HL-60 (cell line): ENCODE measurements at regions not wholly inside any gene's neighbourhood (a gene's known extent, or its start where the extent isn't known, plus 50 kb on each side); places are given as distances from the start of the nearest gene placed in this dataset.

ENCODE experiments used
- DNase-seq, 2 experiments: peaks; one replicate each; pipeline ENCODE4 v3.0.0-alpha.2; 2010 to 2020; ENCODE audit warnings: low read depth in 1 of 2, low spot score in 1 of 2
- H3K27ac ChIP-seq: fragments of 250-450 bp; sonication (Bioruptor Pico); replicated peaks from 2 replicates; pipeline ENCODE4 v1.5.1; 2020; ENCODE audit warnings: mild to moderate bottlenecking, moderate library complexity
- H3K27me3 ChIP-seq: fragments of 250-450 bp; sonication (Bioruptor Pico); 2 replicates; pipeline ENCODE4 v1.5.1; 2021; ENCODE audit warnings: mild to moderate bottlenecking, moderate library complexity; ENCODE audit not compliant: insufficient read depth, poor library complexity, severe bottlenecking
- H3K4me3 ChIP-seq: replicated peaks from 2 replicates; pipeline ENCODE4 v1.5.1; 2011; ENCODE audit warnings: mild to moderate bottlenecking, control low read depth, low read length; ENCODE audit not compliant: insufficient read depth
- GABPA ChIP-seq: IDR thresholded peaks from 2 replicates; pipeline ENCODE4 v1.6.1; 2012; ENCODE audit warnings: low read depth
- POLR2AphosphoS5 ChIP-seq: IDR thresholded peaks from 2 replicates; pipeline ENCODE4 v1.6.1; 2012; ENCODE audit warnings: low read depth
- SPI1 ChIP-seq: IDR thresholded peaks from 2 replicates; pipeline ENCODE4 v1.6.1; 2012; ENCODE audit warnings: low read depth, mild to moderate bottlenecking, borderline replicate concordance
- TF ChIP-seq, protein P1 (sequence below): IDR thresholded peaks from one replicate; pipeline ENCODE4 v1.5.1; 2011; ENCODE audit warnings: low read length, control low read depth, inconsistent platforms; ENCODE audit not compliant: insufficient read depth
- TF ChIP-seq, protein P2 (sequence below): IDR thresholded peaks from 2 replicates; pipeline ENCODE4 v1.6.1; 2012; ENCODE audit warnings: low read depth; ENCODE audit not compliant: insufficient replicate concordance

DNA sequence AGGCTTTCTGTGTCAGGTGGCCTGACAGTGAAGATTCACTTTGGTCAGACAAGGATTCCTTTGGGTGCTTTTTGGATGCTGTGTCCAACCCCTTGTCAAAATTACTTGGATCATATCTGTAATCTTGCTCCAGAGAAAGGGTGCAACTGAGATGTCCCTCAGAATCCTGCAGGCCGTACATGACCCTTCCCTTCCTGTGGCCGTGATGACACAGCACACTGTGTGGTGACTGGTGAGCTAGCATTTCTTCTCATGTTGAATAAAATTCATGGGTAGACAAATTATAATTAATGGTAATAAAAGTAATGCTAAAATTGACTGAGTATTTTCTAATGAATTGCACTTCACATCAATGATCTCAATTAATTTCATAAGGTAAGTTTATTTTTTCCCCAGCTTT lies 356.2 kb downstream of the LPIN1 start:
- TF ChIP-seq SPI1 (no peak), GABPA (no peak), POLR2AphosphoS5 (no peak)
- TF ChIP-seq, protein P1, sequence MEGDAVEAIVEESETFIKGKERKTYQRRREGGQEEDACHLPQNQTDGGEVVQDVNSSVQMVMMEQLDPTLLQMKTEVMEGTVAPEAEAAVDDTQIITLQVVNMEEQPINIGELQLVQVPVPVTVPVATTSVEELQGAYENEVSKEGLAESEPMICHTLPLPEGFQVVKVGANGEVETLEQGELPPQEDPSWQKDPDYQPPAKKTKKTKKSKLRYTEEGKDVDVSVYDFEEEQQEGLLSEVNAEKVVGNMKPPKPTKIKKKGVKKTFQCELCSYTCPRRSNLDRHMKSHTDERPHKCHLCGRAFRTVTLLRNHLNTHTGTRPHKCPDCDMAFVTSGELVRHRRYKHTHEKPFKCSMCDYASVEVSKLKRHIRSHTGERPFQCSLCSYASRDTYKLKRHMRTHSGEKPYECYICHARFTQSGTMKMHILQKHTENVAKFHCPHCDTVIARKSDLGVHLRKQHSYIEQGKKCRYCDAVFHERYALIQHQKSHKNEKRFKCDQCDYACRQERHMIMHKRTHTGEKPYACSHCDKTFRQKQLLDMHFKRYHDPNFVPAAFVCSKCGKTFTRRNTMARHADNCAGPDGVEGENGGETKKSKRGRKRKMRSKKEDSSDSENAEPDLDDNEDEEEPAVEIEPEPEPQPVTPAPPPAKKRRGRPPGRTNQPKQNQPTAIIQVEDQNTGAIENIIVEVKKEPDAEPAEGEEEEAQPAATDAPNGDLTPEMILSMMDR: no peak
- TF ChIP-seq, protein P2, sequence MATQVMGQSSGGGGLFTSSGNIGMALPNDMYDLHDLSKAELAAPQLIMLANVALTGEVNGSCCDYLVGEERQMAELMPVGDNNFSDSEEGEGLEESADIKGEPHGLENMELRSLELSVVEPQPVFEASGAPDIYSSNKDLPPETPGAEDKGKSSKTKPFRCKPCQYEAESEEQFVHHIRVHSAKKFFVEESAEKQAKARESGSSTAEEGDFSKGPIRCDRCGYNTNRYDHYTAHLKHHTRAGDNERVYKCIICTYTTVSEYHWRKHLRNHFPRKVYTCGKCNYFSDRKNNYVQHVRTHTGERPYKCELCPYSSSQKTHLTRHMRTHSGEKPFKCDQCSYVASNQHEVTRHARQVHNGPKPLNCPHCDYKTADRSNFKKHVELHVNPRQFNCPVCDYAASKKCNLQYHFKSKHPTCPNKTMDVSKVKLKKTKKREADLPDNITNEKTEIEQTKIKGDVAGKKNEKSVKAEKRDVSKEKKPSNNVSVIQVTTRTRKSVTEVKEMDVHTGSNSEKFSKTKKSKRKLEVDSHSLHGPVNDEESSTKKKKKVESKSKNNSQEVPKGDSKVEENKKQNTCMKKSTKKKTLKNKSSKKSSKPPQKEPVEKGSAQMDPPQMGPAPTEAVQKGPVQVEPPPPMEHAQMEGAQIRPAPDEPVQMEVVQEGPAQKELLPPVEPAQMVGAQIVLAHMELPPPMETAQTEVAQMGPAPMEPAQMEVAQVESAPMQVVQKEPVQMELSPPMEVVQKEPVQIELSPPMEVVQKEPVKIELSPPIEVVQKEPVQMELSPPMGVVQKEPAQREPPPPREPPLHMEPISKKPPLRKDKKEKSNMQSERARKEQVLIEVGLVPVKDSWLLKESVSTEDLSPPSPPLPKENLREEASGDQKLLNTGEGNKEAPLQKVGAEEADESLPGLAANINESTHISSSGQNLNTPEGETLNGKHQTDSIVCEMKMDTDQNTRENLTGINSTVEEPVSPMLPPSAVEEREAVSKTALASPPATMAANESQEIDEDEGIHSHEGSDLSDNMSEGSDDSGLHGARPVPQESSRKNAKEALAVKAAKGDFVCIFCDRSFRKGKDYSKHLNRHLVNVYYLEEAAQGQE: no peak
- no peaks in the 10 kb centered on the region for H3K27me3 ChIP-seq
- no peak overlapping the region for H3K27ac ChIP-seq
- DNase-seq: no peak
- no peak overlapping the region for H3K4me3 ChIP-seq

DNA sequence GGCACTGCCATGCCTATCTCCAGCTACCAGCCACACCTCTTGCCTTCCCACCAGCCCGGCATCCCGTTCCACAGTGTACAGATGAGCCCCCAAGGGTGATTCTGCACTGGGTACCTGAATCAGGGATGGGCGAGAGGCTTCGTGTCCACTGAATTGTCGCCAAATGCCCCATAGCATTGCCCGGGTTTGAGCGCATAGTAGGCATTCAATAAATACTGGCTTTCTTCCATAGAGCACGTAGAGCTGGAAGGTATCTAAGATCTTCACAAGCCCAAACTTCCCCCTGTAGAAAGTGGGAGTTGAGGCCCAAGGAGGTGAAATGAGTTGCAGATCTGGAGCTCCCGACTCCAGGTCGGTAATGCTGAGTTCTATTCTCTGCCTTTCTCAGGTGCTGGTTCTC lies 358.7 kb downstream of the LPIN1 start:
- Histone ChIP-seq H3K27me3 (no peaks in the 10 kb centered on the region), H3K27ac (no peak overlapping the region), H3K4me3 (no peak overlapping the region)
- TF ChIP-seq, protein P1: no peak
- no peak for TF ChIP-seq SPI1
- no peak for TF ChIP-seq POLR2AphosphoS5
- TF ChIP-seq GABPA: no peak
- TF ChIP-seq, protein P2: no peak
- no peak for DNase-seq

DNA sequence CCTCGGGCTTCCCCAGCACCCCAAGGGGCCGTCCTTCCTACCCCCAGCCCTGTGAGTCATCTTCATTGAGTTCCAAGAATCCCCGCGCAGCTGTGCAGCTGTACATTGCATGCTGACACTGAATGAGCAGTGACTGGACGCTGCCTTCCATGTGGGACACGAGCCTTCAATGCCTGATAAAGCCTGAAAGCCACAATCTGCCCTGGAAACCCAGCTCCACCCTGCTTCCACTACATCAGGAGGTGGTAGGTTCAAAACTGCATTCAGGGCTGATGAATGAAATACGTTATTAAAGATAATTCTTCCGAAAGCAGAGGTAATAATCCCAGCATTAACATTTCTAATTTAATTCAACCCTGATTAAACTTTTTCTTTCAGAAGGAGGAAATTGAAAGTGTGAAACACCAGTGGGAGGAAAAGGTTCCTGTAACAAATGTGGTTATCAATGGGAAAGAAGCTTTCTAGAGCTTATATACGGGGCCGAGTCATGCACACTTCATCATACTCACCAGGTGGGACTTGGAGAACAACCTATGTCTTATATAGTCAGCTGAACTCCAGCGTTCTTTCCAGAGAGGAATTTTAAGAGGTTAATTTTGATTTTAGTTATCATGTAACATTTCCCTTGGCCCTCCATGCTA lies 360.1 kb downstream of the LPIN1 start:
- TF ChIP-seq POLR2AphosphoS5: no peak
- TF ChIP-seq, protein P2: no peak
- no peak for TF ChIP-seq GABPA
- no peak for TF ChIP-seq SPI1
- TF ChIP-seq, protein P1: no peak
- Histone ChIP-seq H3K4me3 (no peak overlapping the region), H3K27ac (no peak overlapping the region), H3K27me3 (no peaks in the 10 kb centered on the region)
- DNase-seq: no peak
